ENCODE measurements at regions not wholly inside any gene's neighbourhood (a gene's known extent, or its start where the extent isn't known, plus 50 kb on each side); places are given as distances from the start of the nearest gene placed in this dataset.
A peak's percentile ranks its signal among the peaks of the same experiment; 100 is the strongest.

DNA sequence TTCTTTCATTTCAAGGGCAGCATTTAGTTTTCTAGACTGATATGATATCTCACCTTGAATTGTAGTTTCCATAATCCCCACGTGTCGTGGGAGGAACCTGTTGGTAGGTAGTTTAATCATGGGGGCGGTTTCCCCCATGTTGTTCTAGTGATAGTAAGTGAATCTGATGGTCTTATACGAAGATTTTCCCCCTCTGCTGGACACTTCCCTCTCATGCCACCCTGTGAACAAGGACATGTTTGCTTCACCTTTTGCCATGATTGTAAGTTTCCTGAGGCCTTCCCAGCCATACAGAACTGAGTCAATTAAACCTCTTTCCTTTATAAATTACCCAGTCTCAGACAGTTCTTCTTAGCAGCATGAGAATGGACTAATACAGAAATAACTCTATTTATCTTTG, 851.1 kb upstream of the FAT3 start:
- no peaks in the 10 kb centered on the region for H3K27me3 ChIP-seq (replicated peaks; ENCODE audit: insufficient read depth, low read depth, low read length, poor library complexity)
- H3K4me1 ChIP-seq (ENCODE audit: insufficient read depth, low read length, poor library complexity, severe bottlenecking) = no peaks in the 10 kb centered on the region
- H3K9me3 ChIP-seq (ENCODE audit: low read depth, low read length, poor library complexity, severe bottlenecking) = no peaks in the 10 kb centered on the region
- POLR2A ChIA-PET (ENCODE audit: low non-redundant PET) = no interaction called here
- H3K4me3 ChIP-seq (ENCODE audit: low read depth, low read length, poor library complexity, severe bottlenecking) = no peak overlapping the region
- TF ChIP-seq CTCF (conservative IDR thresholded peaks at IDR 0.05; ENCODE audit: low read depth, low read length) (peak; percentile 37), EZH2 (IDR thresholded peaks at IDR 0.05; ENCODE audit: borderline replicate concordance, low read depth, low read length, poor library complexity, severe bottlenecking) (no peak)
- intact Hi-C loops (cut with micrococcal nuclease; ENCODE audit: unreplicated experiment) = no loop called here
- peak; percentile 28 for DNase-seq (ENCODE audit: low spot score)
- BruUV-seq (replicated peaks) = no TSS peak
- CTCF ChIA-PET = no interaction called here
- H3K27ac ChIP-seq (ENCODE audit: low read depth, low read length, poor library complexity, severe bottlenecking) = no peak overlapping the region
- H3K36me3 ChIP-seq (ENCODE audit: insufficient read depth, low read length, poor library complexity, severe bottlenecking) = no peaks in the 10 kb centered on the region

DNA sequence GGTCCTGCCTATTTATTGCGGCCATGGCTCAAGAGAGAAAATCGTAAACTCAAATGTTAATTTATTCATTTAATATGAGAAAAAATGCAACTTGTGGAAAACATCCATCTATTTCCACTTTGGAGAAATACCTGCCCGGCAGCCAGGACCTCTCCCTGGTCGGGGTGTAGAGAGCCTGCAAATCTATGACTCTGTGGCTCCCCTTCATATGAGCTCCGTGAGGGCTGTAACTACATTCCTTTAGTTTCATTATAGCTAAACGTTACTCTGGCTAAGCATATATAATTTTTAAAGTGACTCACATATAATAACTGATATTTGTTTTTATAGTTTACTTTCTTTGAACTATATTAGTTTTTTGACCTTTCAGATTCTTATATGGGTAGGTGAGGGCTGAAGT, 857.8 kb upstream of the FAT3 start:
- no peaks in the 10 kb centered on the region for H3K36me3 ChIP-seq (ENCODE audit: insufficient read depth, low read length, poor library complexity, severe bottlenecking)
- POLR2A ChIA-PET (ENCODE audit: low non-redundant PET) = no interaction called here
- no peaks in the 10 kb centered on the region for H3K27me3 ChIP-seq (replicated peaks; ENCODE audit: insufficient read depth, low read depth, low read length, poor library complexity)
- no peak for DNase-seq (ENCODE audit: low spot score)
- no peaks in the 10 kb centered on the region for H3K4me1 ChIP-seq (ENCODE audit: insufficient read depth, low read length, poor library complexity, severe bottlenecking)
- no TSS peak for BruUV-seq (replicated peaks)
- no peak overlapping the region for H3K27ac ChIP-seq (ENCODE audit: low read depth, low read length, poor library complexity, severe bottlenecking)
- TF ChIP-seq EZH2 (IDR thresholded peaks at IDR 0.05; ENCODE audit: borderline replicate concordance, low read depth, low read length, poor library complexity, severe bottlenecking) = no peak
- TF ChIP-seq CTCF (conservative IDR thresholded peaks at IDR 0.05; ENCODE audit: low read depth, low read length) = no peak
- no peak overlapping the region for H3K4me3 ChIP-seq (ENCODE audit: low read depth, low read length, poor library complexity, severe bottlenecking)
- intact Hi-C loops (cut with micrococcal nuclease; ENCODE audit: unreplicated experiment) = no loop called here
- H3K9me3 ChIP-seq (ENCODE audit: low read depth, low read length, poor library complexity, severe bottlenecking) = no peaks in the 10 kb centered on the region
- CTCF ChIA-PET = no interaction called here

- TF ChIP-seq EZH2 (IDR thresholded peaks at IDR 0.05; ENCODE audit: borderline replicate concordance, low read depth, low read length, poor library complexity, severe bottlenecking) (no peak), CTCF (conservative IDR thresholded peaks at IDR 0.05; ENCODE audit: low read depth, low read length) (no peak)
- intact Hi-C loops (cut with micrococcal nuclease; ENCODE audit: unreplicated experiment) = no loop called here
- DNase-seq (ENCODE audit: low spot score) = no peak
- Histone ChIP-seq H3K36me3 (ENCODE audit: insufficient read depth, low read length, poor library complexity, severe bottlenecking) (no peaks in the 10 kb centered on the region), H3K27ac (ENCODE audit: low read depth, low read length, poor library complexity, severe bottlenecking) (no peak overlapping the region), H3K4me3 (ENCODE audit: low read depth, low read length, poor library complexity, severe bottlenecking) (no peak overlapping the region), H3K4me1 (ENCODE audit: insufficient read depth, low read length, poor library complexity, severe bottlenecking) (no peaks in the 10 kb centered on the region), H3K9me3 (ENCODE audit: low read depth, low read length, poor library complexity, severe bottlenecking) (no peaks in the 10 kb centered on the region), H3K27me3 (replicated peaks; ENCODE audit: insufficient read depth, low read depth, low read length, poor library complexity) (no peaks in the 10 kb centered on the region)
- POLR2A ChIA-PET (ENCODE audit: low non-redundant PET) = no interaction called here
- no TSS peak for BruUV-seq (replicated peaks)
- CTCF ChIA-PET = no interaction called here
Observed at GRCh38 chr11:91365986-91366585, 858.5 kb upstream of the FAT3 start.
